OCI-LY3 (cell line): ENCODE measurements at regions not wholly inside any gene's neighbourhood (a gene's known extent, or its start where the extent isn't known, plus 50 kb on each side); places are given as distances from the start of the nearest gene placed in this dataset.

Source experiments
- H2AFZ ChIP-seq: fragments of 200-600, 300-600 bp; shearing (Covaris generic); 2 replicates; pipeline ENCODE4 v1.6.0; 2014; ENCODE audit warnings: antibody characterized with exemption, low read depth, low read length
- H3K27ac ChIP-seq: fragments of 200-600, 300-600 bp; sonication (generic); 2 replicates; pipeline ENCODE4 v1.5.1; 2014; ENCODE audit warnings: mild to moderate bottlenecking, low read length, moderate library complexity, mixed read lengths
- H3K27me3 ChIP-seq: fragments of 200-600, 300-600 bp; sonication (generic); 2 replicates; pipeline ENCODE4 v1.6.1; 2014; ENCODE audit warnings: low read depth, low read length, mixed read lengths
- H3K36me3 ChIP-seq: fragments of 200-600, 300-600 bp; sonication (generic); replicated peaks from 2 replicates; pipeline ENCODE3; 2014; ENCODE audit warnings: low read depth, low read length, mixed read lengths
- H3K4me1 ChIP-seq: fragments of 300-600, 200-600 bp; sonication (generic); 2 replicates; pipeline ENCODE4 v1.6.1; 2014; ENCODE audit warnings: low read length, mixed read lengths
- H3K4me2 ChIP-seq: fragments of 200-600, 300-600 bp; sonication (generic); 2 replicates; pipeline ENCODE4 v1.6.1; 2014; ENCODE audit warnings: low read length, mixed read lengths
- H3K4me3 ChIP-seq: fragments of 300-600, 200-600 bp; sonication (generic); 2 replicates; pipeline ENCODE4 v1.5.1; 2014; ENCODE audit warnings: antibody characterized with exemption, mild to moderate bottlenecking, low read length, moderate library complexity
- H3K79me2 ChIP-seq: fragments of 300-600, 200-600 bp; shearing (Covaris generic); 2 replicates; pipeline ENCODE4 v1.6.1; 2014; ENCODE audit warnings: mild to moderate bottlenecking, low read length, mixed read lengths
- H3K9ac ChIP-seq: fragments of 300-600, 200-600 bp; shearing (Covaris generic); 2 replicates; pipeline ENCODE4 v1.6.0; 2014; ENCODE audit warnings: mild to moderate bottlenecking, low read length, moderate library complexity
- H3K9me3 ChIP-seq: fragments of 200-600, 300-600 bp; shearing (Covaris generic); 2 replicates; pipeline ENCODE4 v1.6.1; 2014; ENCODE audit warnings: low read length, mixed read lengths; ENCODE audit not compliant: insufficient read depth
- H4K20me1 ChIP-seq: fragments of 200-600, 300-600 bp; sonication (generic); 2 replicates; pipeline ENCODE4 v1.6.1; 2016; ENCODE audit warnings: low read length, mixed read lengths; ENCODE audit not compliant: insufficient read depth
- EZH2phosphoT487 ChIP-seq: fragments of 200-600 bp; shearing (Covaris generic); IDR thresholded peaks from 2 replicates; pipeline ENCODE4 v1.6.1; 2018; ENCODE audit warnings: antibody characterized with exemption, mixed run types, low read depth
- TF ChIP-seq, protein P1 (sequence below): fragments of 200-600, 300-600 bp; sonication (generic); IDR thresholded peaks from 2 replicates; pipeline ENCODE4 v1.5.1; 2014; ENCODE audit warnings: antibody characterized with exemption, low read length, low read depth

DNA sequence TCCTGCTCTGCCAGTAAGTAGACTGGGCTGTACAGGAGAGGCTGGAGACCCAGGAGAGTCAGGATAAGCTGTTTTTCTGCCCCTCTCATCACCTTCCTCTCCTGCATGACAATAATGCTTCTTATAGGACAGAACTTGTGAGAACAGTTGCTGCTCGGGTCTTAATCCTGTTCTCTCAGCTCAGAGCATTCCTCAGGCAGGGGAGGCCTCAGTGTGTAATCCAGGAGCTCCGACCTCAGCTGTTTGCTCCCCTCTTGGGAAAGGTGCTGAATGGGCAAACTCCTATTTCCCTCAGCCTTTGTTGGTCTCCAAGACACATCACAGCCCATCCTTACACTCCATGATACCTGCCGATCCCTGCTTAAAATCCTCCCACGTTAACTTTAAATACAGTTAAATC, 134.9 kb upstream of the LRFN2 start:
- H4K20me1 ChIP-seq = no peaks in the 10 kb centered on the region
- no peak overlapping the region for H3K9ac ChIP-seq
- no peak for TF ChIP-seq EZH2phosphoT487
- TF ChIP-seq, protein P1, sequence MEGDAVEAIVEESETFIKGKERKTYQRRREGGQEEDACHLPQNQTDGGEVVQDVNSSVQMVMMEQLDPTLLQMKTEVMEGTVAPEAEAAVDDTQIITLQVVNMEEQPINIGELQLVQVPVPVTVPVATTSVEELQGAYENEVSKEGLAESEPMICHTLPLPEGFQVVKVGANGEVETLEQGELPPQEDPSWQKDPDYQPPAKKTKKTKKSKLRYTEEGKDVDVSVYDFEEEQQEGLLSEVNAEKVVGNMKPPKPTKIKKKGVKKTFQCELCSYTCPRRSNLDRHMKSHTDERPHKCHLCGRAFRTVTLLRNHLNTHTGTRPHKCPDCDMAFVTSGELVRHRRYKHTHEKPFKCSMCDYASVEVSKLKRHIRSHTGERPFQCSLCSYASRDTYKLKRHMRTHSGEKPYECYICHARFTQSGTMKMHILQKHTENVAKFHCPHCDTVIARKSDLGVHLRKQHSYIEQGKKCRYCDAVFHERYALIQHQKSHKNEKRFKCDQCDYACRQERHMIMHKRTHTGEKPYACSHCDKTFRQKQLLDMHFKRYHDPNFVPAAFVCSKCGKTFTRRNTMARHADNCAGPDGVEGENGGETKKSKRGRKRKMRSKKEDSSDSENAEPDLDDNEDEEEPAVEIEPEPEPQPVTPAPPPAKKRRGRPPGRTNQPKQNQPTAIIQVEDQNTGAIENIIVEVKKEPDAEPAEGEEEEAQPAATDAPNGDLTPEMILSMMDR = no peak
- no peak overlapping the region for H3K4me3 ChIP-seq
- peaks cover 46% of the 10 kb centered on the region for H3K4me1 ChIP-seq
- no peak overlapping the region for H2AFZ ChIP-seq
- H3K4me2 ChIP-seq = no peak overlapping the region
- no peak overlapping the region for H3K27ac ChIP-seq
- H3K36me3 ChIP-seq = no peaks in the 10 kb centered on the region
- H3K9me3 ChIP-seq = no peaks in the 10 kb centered on the region
- no peaks in the 10 kb centered on the region for H3K79me2 ChIP-seq
- no peaks in the 10 kb centered on the region for H3K27me3 ChIP-seq

DNA sequence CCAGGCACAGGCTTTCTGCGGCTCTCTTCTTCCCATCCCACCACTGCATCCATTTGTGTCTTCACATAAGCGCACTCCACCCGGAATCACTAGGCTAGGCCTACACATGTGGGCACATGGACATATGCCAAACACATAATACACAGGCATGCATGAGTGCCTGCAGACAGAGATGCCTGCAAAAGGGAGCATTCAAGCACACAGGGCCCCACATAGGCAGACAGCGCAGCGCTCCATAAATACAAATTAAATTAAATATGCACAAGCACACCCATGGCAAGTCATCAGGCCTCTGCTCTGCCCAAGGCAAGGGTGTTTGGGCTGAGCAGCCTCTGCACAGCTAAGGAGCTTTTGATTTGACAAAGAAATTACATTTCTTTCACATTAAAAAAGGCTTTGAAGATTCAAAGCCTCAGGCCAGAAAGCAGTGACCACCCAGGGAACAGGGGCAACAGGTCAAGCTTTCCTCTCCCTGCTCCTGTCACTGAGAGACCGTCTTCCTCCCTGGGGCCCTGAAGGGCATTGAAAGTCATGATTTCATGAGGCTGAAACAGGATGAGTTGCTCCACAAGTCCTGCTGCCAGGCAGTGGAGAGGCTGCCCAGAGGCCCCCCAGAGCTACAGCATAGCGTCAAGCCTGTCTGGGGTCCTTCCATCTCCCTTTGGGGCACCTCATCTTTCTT, 134.2 kb upstream of the LRFN2 start:
- peaks cover 46% of the 10 kb centered on the region for H3K4me1 ChIP-seq
- H3K36me3 ChIP-seq = no peaks in the 10 kb centered on the region
- H3K9me3 ChIP-seq = no peaks in the 10 kb centered on the region
- H3K27ac ChIP-seq = no peak overlapping the region
- H3K27me3 ChIP-seq = no peaks in the 10 kb centered on the region
- no peak for TF ChIP-seq EZH2phosphoT487
- TF ChIP-seq, protein P1 = no peak
- no peaks in the 10 kb centered on the region for H4K20me1 ChIP-seq
- H3K4me2 ChIP-seq = no peak overlapping the region
- H3K79me2 ChIP-seq = no peaks in the 10 kb centered on the region
- H2AFZ ChIP-seq = no peak overlapping the region
- no peak overlapping the region for H3K9ac ChIP-seq
- no peak overlapping the region for H3K4me3 ChIP-seq

DNA sequence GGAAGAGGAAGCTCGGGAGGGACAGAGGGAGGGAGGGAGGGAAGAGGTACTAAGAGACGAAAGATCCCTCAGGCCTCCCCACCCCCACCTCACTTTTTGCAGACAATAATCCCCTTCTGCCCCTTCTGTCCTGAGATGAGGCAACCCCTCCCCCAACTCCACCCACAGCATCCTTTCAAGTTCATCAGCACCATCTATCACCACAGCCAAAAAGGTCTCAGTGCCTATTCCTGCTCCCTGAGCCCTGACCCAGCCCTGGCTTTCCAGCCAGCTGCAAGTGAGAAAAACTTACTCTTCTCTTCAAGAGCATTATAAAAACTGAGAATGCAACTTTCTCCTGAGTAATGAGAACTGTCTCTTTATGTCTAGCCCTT, 133.2 kb upstream of the LRFN2 start:
- H3K36me3 ChIP-seq = no peaks in the 10 kb centered on the region
- H3K4me1 ChIP-seq = peaks cover 46% of the 10 kb centered on the region
- peak overlapping the region; percentile 94 for H3K4me2 ChIP-seq
- H3K9ac ChIP-seq = peak overlapping the region; percentile 57; the same call in 1 of the 2 replicates
- TF ChIP-seq EZH2phosphoT487 = no peak
- TF ChIP-seq, protein P1 = no peak
- peak overlapping the region; percentile 70 for H3K27ac ChIP-seq
- H2AFZ ChIP-seq = peak overlapping the region; percentile 70; the same call in 1 of the 2 replicates
- no peaks in the 10 kb centered on the region for H3K79me2 ChIP-seq
- no peaks in the 10 kb centered on the region for H4K20me1 ChIP-seq
- no peaks in the 10 kb centered on the region for H3K9me3 ChIP-seq
- no peaks in the 10 kb centered on the region for H3K27me3 ChIP-seq
- H3K4me3 ChIP-seq = peak overlapping the region; percentile 70

DNA sequence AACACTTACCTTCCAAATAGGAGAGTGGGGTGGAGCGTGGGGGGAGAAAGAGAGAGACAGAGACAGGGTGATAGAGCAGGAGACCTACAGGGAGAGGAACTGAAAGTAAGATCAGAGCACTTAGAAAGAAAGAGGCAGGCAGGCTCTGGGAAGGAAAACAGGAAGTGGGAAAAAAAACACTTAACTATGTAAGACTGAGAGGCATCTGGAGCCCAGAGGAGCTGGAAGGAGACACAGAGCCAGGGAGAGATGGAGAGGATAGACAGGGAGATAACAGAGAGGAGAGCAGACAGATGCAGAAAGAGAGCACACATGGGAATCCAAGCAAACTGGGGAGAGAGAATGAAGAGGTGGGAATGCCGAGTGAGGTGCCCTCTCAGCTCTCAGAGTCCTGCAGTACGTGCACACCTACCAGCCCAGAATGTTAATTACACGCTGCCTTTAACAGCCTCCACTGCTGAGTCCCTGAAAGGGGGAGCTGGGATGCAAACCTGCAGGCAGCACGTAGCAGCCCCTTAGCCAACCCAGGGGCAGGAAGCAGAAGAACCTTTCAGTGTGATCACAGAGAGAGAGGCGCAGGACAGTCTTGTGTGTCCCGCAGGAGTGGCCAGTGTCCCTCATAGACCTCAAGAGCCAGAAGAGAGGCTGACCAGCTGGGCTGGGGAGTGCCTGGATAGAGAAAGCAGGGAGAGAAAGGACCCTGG, 132.7 kb upstream of the LRFN2 start:
- peak overlapping the region; percentile 70 for H3K4me3 ChIP-seq
- H4K20me1 ChIP-seq = no peaks in the 10 kb centered on the region
- no peaks in the 10 kb centered on the region for H3K36me3 ChIP-seq
- TF ChIP-seq, protein P1 = no peak
- TF ChIP-seq EZH2phosphoT487 = no peak
- peaks cover 42% of the 10 kb centered on the region for H3K4me1 ChIP-seq
- H3K9me3 ChIP-seq = no peaks in the 10 kb centered on the region
- no peaks in the 10 kb centered on the region for H3K79me2 ChIP-seq
- peak overlapping the region; percentile 70 for H3K27ac ChIP-seq
- H3K9ac ChIP-seq = peak overlapping the region; percentile 57
- no peaks in the 10 kb centered on the region for H3K27me3 ChIP-seq
- H3K4me2 ChIP-seq = peak overlapping the region; percentile 94
- peak overlapping the region; percentile 70; the same call in 1 of the 2 replicates for H2AFZ ChIP-seq
